ENCODE measurements at regions not wholly inside any gene's neighbourhood (a gene's known extent, or its start where the extent isn't known, plus 50 kb on each side); places are given as distances from the start of the nearest gene placed in this dataset.
A peak's percentile ranks its signal among the peaks of the same experiment; 100 is the strongest.

DNA sequence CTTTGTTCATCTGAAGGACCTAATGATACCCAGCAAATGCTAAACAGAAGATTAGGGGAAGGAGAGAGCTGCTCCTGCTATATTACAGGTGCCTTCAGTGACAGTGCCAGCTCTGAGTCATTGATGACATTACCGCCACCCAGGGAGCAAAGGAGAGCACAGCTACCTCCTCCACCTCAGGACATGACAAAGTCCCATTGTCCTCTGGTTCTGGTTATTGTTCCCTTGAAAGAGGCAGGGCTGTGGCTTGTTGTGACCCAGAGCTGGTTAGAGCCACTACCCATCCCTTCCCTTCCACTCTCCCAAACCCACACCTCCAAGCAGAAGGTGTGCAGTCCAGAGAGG lies 363.5 kb upstream of the DUSP10 start:
- no peak for DNase-seq (ENCODE audit: low read depth)

DNA sequence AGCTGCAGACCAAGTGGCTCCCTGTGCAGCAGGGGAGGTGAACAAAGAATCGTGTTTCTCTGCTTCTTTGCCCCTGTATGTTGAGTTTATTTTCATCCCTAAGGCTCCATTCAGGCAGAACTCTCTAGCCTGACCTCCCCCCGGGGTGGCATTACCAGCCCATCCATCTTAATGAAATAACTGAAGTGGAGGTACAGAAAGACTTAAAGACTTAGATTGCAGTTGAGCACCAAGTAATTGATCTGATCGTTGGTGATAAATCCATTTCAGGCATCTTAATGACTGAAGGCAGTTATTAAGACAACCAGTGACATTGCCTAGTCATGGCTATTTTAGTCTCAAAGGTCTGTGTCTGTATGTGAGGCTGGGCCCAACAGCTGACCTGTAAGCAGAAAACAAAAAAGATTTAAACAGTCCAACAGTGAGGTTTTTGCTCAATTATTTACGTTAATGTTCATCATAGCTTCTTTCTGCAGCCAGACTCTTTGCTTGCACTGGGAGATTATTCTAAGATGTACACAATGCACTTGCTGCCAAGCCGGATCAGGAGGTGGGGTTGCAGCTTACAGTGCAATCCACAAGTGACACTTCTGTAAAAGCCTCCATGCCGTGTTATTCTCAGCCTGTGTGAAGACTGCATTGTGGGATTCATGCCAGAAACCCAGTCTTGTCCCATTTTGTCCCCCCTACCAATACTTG lies 363.0 kb upstream of the DUSP10 start:
- DNase-seq (ENCODE audit: low read depth) = no peak

- DNase-seq (ENCODE audit: low read depth) = no peak
These were observed 362.2 kb upstream of the DUSP10 start for GRCh38 chr1:222104097-222104496.

- DNase-seq (ENCODE audit: low read depth) = no peak
These were observed 357.9 kb upstream of the DUSP10 start for GRCh38 chr1:222099746-222100145.

- DNase-seq (ENCODE audit: low read depth) = no peak
These were observed 356.5 kb upstream of the DUSP10 start for GRCh38 chr1:222098404-222098803.

- DNase-seq (ENCODE audit: low read depth) = no peak
These were observed 355.7 kb upstream of the DUSP10 start for GRCh38 chr1:222097588-222097987.

- no peak for DNase-seq (ENCODE audit: low read depth)
These were observed 355.0 kb upstream of the DUSP10 start for GRCh38 chr1:222096883-222097282.

GRCh38 chr1:222096476-222096772 lies 354.5 kb upstream of the DUSP10 start:
- no peak for DNase-seq (ENCODE audit: low read depth)

DNA sequence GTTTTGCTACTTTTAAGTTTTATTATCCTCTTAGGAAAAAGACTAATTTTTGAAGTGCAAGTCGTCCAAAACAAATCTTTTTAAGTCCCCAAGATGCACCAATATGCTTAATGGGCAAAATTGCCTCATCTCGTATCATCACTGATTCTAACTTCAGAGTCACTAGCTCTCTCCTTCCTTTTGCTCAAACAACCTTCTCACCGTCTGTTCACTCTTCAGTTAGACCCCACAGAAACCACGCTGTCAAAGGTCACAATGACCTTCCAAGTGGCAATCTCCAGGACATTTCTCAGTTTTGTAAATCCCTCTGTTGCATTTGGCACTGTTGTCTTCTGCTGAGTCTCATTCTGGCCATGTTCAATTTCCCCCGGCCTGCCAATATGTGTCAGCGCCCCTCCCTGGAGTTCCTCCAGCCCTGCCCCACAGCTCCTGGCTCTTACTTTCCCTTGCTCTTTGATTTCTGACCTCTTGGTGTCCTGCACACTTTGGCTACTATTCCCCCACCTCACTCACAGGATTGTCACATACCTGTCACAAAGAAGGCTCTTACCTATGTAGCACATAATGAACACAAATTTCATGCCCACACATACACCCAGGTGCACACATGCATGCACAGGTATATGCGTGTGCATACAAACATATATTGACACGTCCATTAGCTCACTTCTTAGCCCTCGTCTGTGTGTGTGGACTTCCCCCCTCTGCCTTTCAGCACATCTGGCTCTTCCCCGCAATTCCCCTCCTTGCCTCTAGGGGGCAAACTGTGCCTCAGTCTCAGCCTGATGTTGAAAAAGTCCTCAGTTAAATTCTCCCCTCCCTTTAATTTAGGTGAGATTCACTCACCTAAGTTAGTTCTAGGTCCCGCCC lies 354.0 kb upstream of the DUSP10 start:
- peak; percentile 31 for DNase-seq (ENCODE audit: low read depth)

- DNase-seq (ENCODE audit: low read depth) = no peak
These were observed 351.6 kb upstream of the DUSP10 start for GRCh38 chr1:222093518-222093917.

GRCh38 chr1:222090103-222090502 lies 348.2 kb upstream of the DUSP10 start:
- no peak for DNase-seq (ENCODE audit: low read depth)

DNA sequence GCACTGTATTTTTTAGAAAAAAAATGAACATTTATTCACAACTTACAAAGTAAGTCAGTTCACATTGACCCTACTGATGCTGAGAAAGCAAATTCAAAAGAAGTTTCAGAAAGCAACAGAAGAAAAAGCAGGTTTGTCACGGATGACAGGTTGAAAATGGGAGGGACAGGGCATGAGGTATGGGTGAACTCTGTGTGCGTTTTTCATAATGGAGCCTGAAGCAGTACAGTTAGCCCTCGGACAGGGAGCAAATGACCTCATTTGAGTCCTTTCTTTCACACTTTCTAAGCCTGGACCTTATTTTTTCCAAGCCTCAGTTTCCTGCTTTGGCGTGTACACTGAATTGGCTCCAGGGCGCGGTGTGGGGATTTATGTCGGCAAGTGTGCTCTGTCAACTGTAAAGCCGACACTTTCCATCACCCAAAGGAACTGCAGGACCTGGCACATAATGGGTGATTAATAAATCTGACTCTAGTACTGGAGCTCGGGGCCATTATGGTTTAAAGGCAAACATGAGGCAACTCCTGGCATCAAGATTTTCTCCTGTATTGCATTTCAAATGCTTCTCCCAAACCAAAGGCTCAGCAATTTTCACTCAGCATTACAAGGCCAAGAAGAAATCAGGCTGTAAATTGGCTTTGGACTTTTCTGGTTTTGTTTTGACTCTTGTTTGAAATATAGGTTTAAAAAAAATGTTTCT lies 345.5 kb upstream of the DUSP10 start:
- DNase-seq (ENCODE audit: low read depth) = no peak

DNA sequence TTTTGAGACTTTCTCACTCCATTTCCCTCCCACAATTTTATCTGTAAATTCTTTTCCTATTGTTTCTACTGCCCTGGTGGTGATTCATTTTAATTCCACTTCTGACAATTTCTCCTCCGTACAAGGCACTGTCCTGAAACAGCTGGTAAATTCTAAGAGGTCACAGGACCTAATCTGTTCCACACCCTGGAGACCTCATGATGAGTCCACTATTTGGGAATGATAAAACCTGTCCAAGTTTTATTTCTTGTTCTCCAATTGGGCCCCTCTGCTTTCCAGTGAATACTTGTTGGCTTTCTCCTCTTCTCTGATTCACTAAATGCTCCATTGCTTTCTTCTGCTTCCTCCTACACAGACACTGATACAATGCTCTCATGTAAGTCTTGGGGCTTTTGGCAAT lies 343.1 kb upstream of the DUSP10 start:
- DNase-seq (ENCODE audit: low read depth) = no peak

GRCh38 chr1:222084048-222084447 lies 342.2 kb upstream of the DUSP10 start:
- DNase-seq (ENCODE audit: low read depth) = no peak

GRCh38 chr1:222081859-222082258 lies 340.0 kb upstream of the DUSP10 start:
- DNase-seq (ENCODE audit: low read depth) = no peak

- DNase-seq (ENCODE audit: low read depth) = no peak
These were observed 337.7 kb upstream of the DUSP10 start for GRCh38 chr1:222079566-222079965.

GRCh38 chr1:222077206-222077605 lies 335.3 kb upstream of the DUSP10 start:
- no peak for DNase-seq (ENCODE audit: low read depth)

DNA sequence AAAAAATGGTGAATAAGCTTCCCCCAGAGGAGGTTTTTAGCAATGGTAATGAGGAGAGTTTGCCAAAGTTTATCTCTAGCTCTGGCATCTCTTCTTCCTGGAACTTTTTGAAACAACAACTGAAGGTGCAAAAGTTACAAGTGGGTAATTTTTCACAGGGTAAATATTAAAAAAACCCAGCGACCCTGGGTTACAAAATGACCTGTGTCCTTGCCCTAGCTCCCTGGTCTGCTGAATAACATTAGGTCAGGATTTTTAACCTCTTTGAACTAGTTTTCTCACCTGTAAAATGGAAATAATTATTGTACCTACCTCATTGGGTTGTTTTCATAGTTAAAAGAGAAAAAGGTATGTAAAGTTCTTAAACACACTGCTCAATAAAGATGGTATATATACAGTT lies 332.4 kb upstream of the DUSP10 start:
- no peak for DNase-seq (ENCODE audit: low read depth)

DNA sequence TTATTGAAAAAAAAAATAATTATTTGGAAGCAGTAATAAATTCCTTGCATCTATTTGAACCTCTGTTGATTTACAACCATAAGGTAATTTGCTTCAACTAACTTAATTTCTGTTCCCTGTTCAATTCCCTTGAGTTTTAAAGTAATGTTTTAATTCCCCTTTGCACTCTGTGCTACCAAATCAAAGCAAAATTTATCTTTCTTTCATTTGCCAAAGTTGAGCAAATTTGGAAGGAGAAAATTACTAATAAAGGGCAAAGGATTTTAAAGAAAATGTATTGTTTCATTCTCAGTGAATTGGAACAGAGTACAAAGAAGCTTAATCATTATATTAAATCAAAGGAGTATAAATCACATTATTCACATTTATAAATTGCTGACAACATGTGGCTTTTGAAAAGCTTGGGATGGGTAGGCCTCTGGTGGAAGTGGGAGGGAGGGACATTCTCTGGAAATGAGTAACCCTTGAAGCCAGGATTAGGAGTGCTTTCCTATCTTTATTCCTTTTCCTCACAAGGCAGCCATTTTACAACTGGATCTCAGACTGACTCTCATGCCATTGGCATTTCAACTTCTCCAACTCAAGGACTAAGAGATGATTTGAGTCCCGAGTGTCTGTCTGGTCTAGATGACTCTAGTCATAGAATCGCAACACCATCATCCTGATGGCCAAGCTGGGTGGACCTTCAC lies 331.6 kb upstream of the DUSP10 start:
- no peak for DNase-seq (ENCODE audit: low read depth)

- no peak for DNase-seq (ENCODE audit: low read depth)
These were observed 329.5 kb upstream of the DUSP10 start for GRCh38 chr1:222071387-222071786.

GRCh38 chr1:222068937-222069336 lies 327.0 kb upstream of the DUSP10 start:
- no peak for DNase-seq (ENCODE audit: low read depth)

DNA sequence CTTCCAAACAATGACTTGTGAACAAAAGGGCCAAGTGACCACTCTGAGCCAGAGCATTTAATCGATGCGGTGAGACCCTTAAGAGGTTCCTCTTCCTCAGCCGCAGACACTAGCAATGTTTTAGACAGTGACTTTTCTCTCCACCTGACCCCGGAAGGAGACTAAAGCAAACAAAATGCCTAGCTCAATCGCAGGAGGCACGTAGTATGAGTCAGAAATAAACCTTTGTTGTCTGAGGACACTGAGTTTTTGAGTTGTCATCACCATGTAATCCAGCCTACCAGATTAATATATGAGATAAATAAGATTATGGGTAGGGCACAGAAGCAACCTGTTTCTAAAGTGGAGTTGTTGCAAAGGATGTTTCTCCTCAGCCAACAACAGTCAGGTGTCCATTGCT lies 326.2 kb upstream of the DUSP10 start:
- DNase-seq (ENCODE audit: low read depth) = no peak

DNA sequence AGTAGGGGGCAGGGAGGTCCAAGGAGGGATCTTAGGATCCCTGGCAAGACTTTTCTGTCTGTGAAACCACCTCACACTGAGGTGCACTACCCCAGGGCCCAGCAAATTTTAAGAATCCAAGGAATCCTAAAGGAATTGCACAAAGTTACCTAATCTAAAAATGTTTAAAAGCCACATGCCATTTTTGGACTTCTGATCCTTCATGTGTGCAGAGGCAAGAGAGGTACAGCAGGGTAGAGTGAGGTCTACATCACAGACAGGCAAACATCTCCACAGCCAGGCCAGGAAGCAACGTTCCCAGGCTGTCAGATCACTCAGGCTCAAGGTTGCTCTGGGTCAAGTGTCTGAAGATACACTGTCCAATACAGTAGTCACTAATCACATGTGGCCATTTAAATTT lies 324.6 kb upstream of the DUSP10 start:
- no peak for DNase-seq (ENCODE audit: low read depth)

Measured in activated T-cell treated with anti-CD3 and anti-CD28 coated beads for 48 hours (primary cell).